H1 (cell line): ENCODE measurements at regions not wholly inside any gene's neighbourhood (a gene's known extent, or its start where the extent isn't known, plus 50 kb on each side); places are given as distances from the start of the nearest gene placed in this dataset.

Experiments used
- CTCF ChIA-PET: fragments of 300-600 bp; sonication (Branson Sonifier 250); formaldehyde crosslinking; loops from one replicate; lab custom pipeline; 2021; ENCODE audit not compliant: partially characterized antibody; lab: Charles Lee
- POLR2A ChIA-PET: fragments of 300-600 bp; sonication (Branson Sonifier 250); formaldehyde crosslinking; loops from one replicate; lab custom pipeline; 2021; ENCODE audit warnings: inconsistent platforms; ENCODE audit not compliant: partially characterized antibody; lab: Charles Lee
- DNase-seq, 2 experiments: peaks; one replicate each; pipeline versions ENCODE4 v3.0.0 to v3.0.0-alpha.2; 2010 to 2022; ENCODE audit warnings: low spot score in 2 of 2, low read depth in 1 of 2, mixed read lengths in 1 of 2
- FAIRE-seq: peaks from 2 replicates; lab custom pipeline; 2011; peaks lifted over from hg19 to GRCh38; lab: Jason Lieb, UNC
- H2AFZ ChIP-seq: 2 replicates; pipeline ENCODE4 v1.8.1; 2012; ENCODE audit warnings: low read length, inconsistent platforms
- H2AK5ac ChIP-seq: 2 replicates; pipeline ENCODE4 v1.6.1; 2013; ENCODE audit warnings: low read depth, low read length
- H2BK120ac ChIP-seq: replicated peaks from 2 replicates; pipeline ENCODE3; 2013; ENCODE audit warnings: low read depth, low read length, inconsistent platforms
- H2BK12ac ChIP-seq: 2 replicates; pipeline ENCODE4 v1.6.1; 2013; ENCODE audit warnings: low read depth, low read length
- H2BK15ac ChIP-seq: 2 replicates; pipeline ENCODE4 v1.6.1; 2013; ENCODE audit warnings: low read length
- H2BK20ac ChIP-seq: 2 replicates; pipeline ENCODE4 v1.6.1; 2013; ENCODE audit warnings: low read length
- H2BK5ac ChIP-seq: 2 replicates; pipeline ENCODE4 v1.6.1; 2013; ENCODE audit warnings: low read depth, low read length
- H3K14ac ChIP-seq: 2 replicates; pipeline ENCODE4 v1.6.1; 2013; ENCODE audit warnings: inconsistent platforms; ENCODE audit not compliant: insufficient read length
- H3K18ac ChIP-seq: 2 replicates; pipeline ENCODE4 v1.6.1; 2013; ENCODE audit warnings: low read length; ENCODE audit errors: extremely low read depth
- H3K23ac ChIP-seq: 2 replicates; pipeline ENCODE4 v1.6.1; 2013; ENCODE audit warnings: inconsistent platforms; ENCODE audit not compliant: insufficient read length
- H3K23me2 ChIP-seq: 2 replicates; pipeline ENCODE4 v1.6.1; 2013; ENCODE audit warnings: low read depth, low read length
- H3K27ac ChIP-seq: 2 replicates; pipeline ENCODE4 v1.6.1; 2011; ENCODE audit warnings: low read depth, low read length, inconsistent platforms
- H3K27me3 ChIP-seq, 4 experiments: replicated peaks in 1 of 4; 1 replicate in 1 of 4; 2 replicates in 3 of 4; pipeline versions ENCODE4 v1.6.1 to v1.8.1; 2011 to 2013; ENCODE audit warnings: low read length in 3 of 4, mild to moderate bottlenecking in 3 of 4, inconsistent platforms in 2 of 4, mixed read lengths in 2 of 4, moderate library complexity in 1 of 4; ENCODE audit not compliant: control insufficient read depth in 3 of 4, insufficient read depth in 3 of 4; ENCODE audit errors: extremely low read depth in 1 of 4
- H3K36me3 ChIP-seq, 4 experiments: 2 replicates each; pipeline versions ENCODE4 v1.6.1 to v1.8.1; 2011 to 2013; ENCODE audit warnings: mild to moderate bottlenecking in 4 of 4, low read length in 3 of 4, moderate library complexity in 2 of 4, control low read depth in 1 of 4, inconsistent platforms in 1 of 4; ENCODE audit not compliant: insufficient read depth in 4 of 4, control insufficient read depth in 2 of 4
- H3K4ac ChIP-seq: replicated peaks from 2 replicates; pipeline ENCODE3; 2013; ENCODE audit warnings: low read length, low read depth, mixed read lengths, inconsistent platforms; ENCODE audit not compliant: insufficient read length
- H3K4me1 ChIP-seq, 4 experiments: replicated peaks in 1 of 4; 1 replicate in 1 of 4; 2 replicates in 3 of 4; pipeline versions ENCODE4 v1.6.1 to v1.8.1; 2011 to 2013; ENCODE audit warnings: low read length in 3 of 4, inconsistent platforms in 2 of 4, mixed read lengths in 1 of 4; ENCODE audit not compliant: insufficient read depth in 4 of 4, control insufficient read depth in 3 of 4
- H3K4me2 ChIP-seq, 2 experiments: 2 replicates each; pipeline versions ENCODE4 v1.6.1 to v1.8.1; 2011 to 2013; ENCODE audit warnings: low read depth in 2 of 2, low read length in 2 of 2, control low read depth in 1 of 2, inconsistent platforms in 1 of 2, mild to moderate bottlenecking in 1 of 2; ENCODE audit not compliant: insufficient read depth in 1 of 2
- H3K4me3 ChIP-seq, 4 experiments: fragments of 200-600, 300-600 bp in 1 of 4; sonication (generic), shearing (Covaris generic), sonication (Bioruptor Twin) in 1 of 4; 2 replicates each; pipeline versions ENCODE4 v1.5.1 to v1.8.1; 2011 to 2016; ENCODE audit warnings: low read length in 4 of 4, low read depth in 3 of 4, control low read depth in 2 of 4, inconsistent platforms in 2 of 4, mild to moderate bottlenecking in 2 of 4, mixed read lengths in 1 of 4, moderate library complexity in 1 of 4; ENCODE audit not compliant: insufficient read depth in 2 of 4; ENCODE audit errors: extremely low read depth in 1 of 4
- H3K56ac ChIP-seq: replicated peaks from 2 replicates; pipeline ENCODE3; 2013; ENCODE audit warnings: low read depth, mild to moderate bottlenecking, mixed read lengths, low read length, inconsistent platforms; ENCODE audit not compliant: insufficient read length
- H3K79me1 ChIP-seq: 2 replicates; pipeline ENCODE4 v1.6.1; 2013; ENCODE audit warnings: low read depth, low read length, control low read depth
- H3K79me2 ChIP-seq, 2 experiments: 2 replicates each; pipeline versions ENCODE4 v1.6.1 to v1.8.1; 2012 to 2013; ENCODE audit warnings: low read length in 2 of 2, mild to moderate bottlenecking in 2 of 2, inconsistent platforms in 1 of 2; ENCODE audit not compliant: insufficient read depth in 2 of 2, control insufficient read depth in 1 of 2
- H3K9ac ChIP-seq, 4 experiments: replicated peaks in 1 of 4; 1 replicate in 1 of 4; 2 replicates in 3 of 4; pipeline versions ENCODE4 v1.6.1 to v1.8.1; 2011 to 2013; ENCODE audit warnings: low read depth in 3 of 4, low read length in 3 of 4, control low read depth in 2 of 4, mild to moderate bottlenecking in 2 of 4, moderate library complexity in 2 of 4, inconsistent platforms in 1 of 4; ENCODE audit errors: extremely low read depth in 1 of 4
- H3K9me3 ChIP-seq, 2 experiments: 2 replicates each; pipeline versions ENCODE4 v1.6.1 to v1.8.1; 2012 to 2013; ENCODE audit warnings: mild to moderate bottlenecking in 2 of 2, moderate library complexity in 2 of 2, control low read depth in 1 of 2, inconsistent platforms in 1 of 2, low read depth in 1 of 2, low read length in 1 of 2, mixed read lengths in 1 of 2; ENCODE audit not compliant: insufficient read depth in 2 of 2
- H4K20me1 ChIP-seq, 2 experiments: replicated peaks in 1 of 2; 2 replicates each; pipeline versions ENCODE3 to v1.8.1; 2011 to 2013; ENCODE audit warnings: inconsistent platforms in 2 of 2, low read length in 2 of 2, mild to moderate bottlenecking in 1 of 2; ENCODE audit not compliant: insufficient read depth in 2 of 2, control insufficient read depth in 1 of 2
- H4K5ac ChIP-seq: 2 replicates; pipeline ENCODE4 v1.6.1; 2013; ENCODE audit warnings: low read length, low read depth, mixed read lengths, inconsistent platforms; ENCODE audit not compliant: insufficient read length
- H4K8ac ChIP-seq: 2 replicates; pipeline ENCODE4 v1.8.0; 2013; ENCODE audit warnings: mild to moderate bottlenecking, moderate library complexity, low read length, inconsistent platforms; ENCODE audit not compliant: insufficient read depth; ENCODE audit errors: extremely low read depth
- H4K91ac ChIP-seq: replicated peaks from 2 replicates; pipeline ENCODE3; 2013; ENCODE audit warnings: low read length, mixed read lengths, inconsistent platforms; ENCODE audit not compliant: insufficient read length
- ASH2L ChIP-seq: fragments of 200-600, 300-600 bp; sonication (generic); IDR thresholded peaks from one replicate; pipeline ENCODE4 v1.7.1; 2017; ENCODE audit warnings: low read length
- CEBPB ChIP-seq: IDR thresholded peaks from 2 replicates; pipeline ENCODE4 v1.6.1; 2012; ENCODE audit warnings: low read depth, low read length
- CREB1 ChIP-seq: IDR thresholded peaks from 2 replicates; pipeline ENCODE4 v1.6.1; 2012; ENCODE audit warnings: inconsistent platforms
- CTBP2 ChIP-seq: IDR thresholded peaks from 2 replicates; pipeline ENCODE4 v1.7.0; 2011; ENCODE audit warnings: borderline replicate concordance, mild to moderate bottlenecking, moderate library complexity, mixed read lengths, low read length; ENCODE audit not compliant: insufficient read depth, insufficient read length
- E2F6 ChIP-seq: IDR thresholded peaks from 2 replicates; pipeline ENCODE4 v1.6.1; 2012; ENCODE audit warnings: inconsistent platforms
- HDAC2 ChIP-seq, 2 experiments: fragments of 300-600 bp in 1 of 2; sonication (generic) in 1 of 2; IDR thresholded peaks; 2 replicates each; pipeline ENCODE4 v1.6.1; 2011 to 2012; ENCODE audit warnings: low read depth in 2 of 2, low read length in 2 of 2, mild to moderate bottlenecking in 2 of 2, moderate library complexity in 2 of 2, borderline replicate concordance in 1 of 2, inconsistent platforms in 1 of 2
- RXRA ChIP-seq: IDR thresholded peaks from 2 replicates; pipeline ENCODE4 v1.6.1; 2011; ENCODE audit warnings: low read depth, mild to moderate bottlenecking, low read length, moderate library complexity; ENCODE audit not compliant: insufficient read depth
- TBP ChIP-seq: IDR thresholded peaks from 2 replicates; pipeline ENCODE4 v1.6.1; 2011; ENCODE audit warnings: low read depth, low read length, improper control_type of control experiment
- WGBS, 2 experiments: shearing (Covaris generic) in 1 of 2; methylation state at CpG; one replicate each; pipeline versions ENCODE4 v1.1.6 to v1.1.7; 2013 to 2015; ENCODE audit warnings: low lambda C conversion rate in 2 of 2, mixed read lengths in 2 of 2, inconsistent platforms in 1 of 2, low coverage in 1 of 2, missing lambda C conversion rate in 1 of 2; ENCODE audit not compliant: insufficient replicate concordance in 2 of 2, insufficient coverage in 1 of 2, insufficient read length in 1 of 2; ENCODE audit errors: extremely low coverage in 1 of 2, missing lambda C conversion rate in 1 of 2; 5-methylcytosine and 5-hydroxymethylcytosine counted together

- Histone ChIP-seq H3K4me3 (no peak overlapping the region), H4K5ac (no peak overlapping the region), H3K23ac (no peak overlapping the region), H3K27me3 (no peaks in the 10 kb centered on the region), H2BK20ac (no peak overlapping the region), H2BK15ac (no peak overlapping the region), H3K79me1 (no peaks in the 10 kb centered on the region), H3K9ac (no peak overlapping the region), H2AK5ac (no peak overlapping the region), H4K8ac (no peak overlapping the region), H3K14ac (no peak overlapping the region), H2BK12ac (no peak overlapping the region), H3K4me1 (peaks cover 0 to 9% (median 0%) of the 10 kb centered on the region in 4 experiments; a peak in 4 of 7 replicates), H2BK120ac (no peak overlapping the region), H4K20me1 (no peaks in the 10 kb centered on the region), H2AFZ (no peak overlapping the region; the same call in 1 of the 2 replicates), H3K23me2 (no peaks in the 10 kb centered on the region), H2BK5ac (no peak overlapping the region), H3K79me2 (no peaks in the 10 kb centered on the region), H4K91ac (no peak overlapping the region), H3K9me3 (no peaks in the 10 kb centered on the region), H3K27ac (no peak overlapping the region), H3K18ac (no peak overlapping the region), H3K36me3 (no peaks in the 10 kb centered on the region), H3K4me2 (no peak overlapping the region), H3K56ac (no peak overlapping the region), H3K4ac (no peak overlapping the region)
- no peak for DNase-seq
- POLR2A ChIA-PET, result no interaction called here
- WGBS, 2 experiments, result 95% methylated on average over 2 of the region's 2 CpGs; no CpG with 5 or more reads in 1 of the 2 experiments
- CTCF ChIA-PET, result interaction anchor here (1.0 kb wide), 1 partner anchor 156 kb away, joined by 3 read pairs; no protein-coding TSS in a partner anchor
- TF ChIP-seq RXRA (no peak), CTBP2 (no peak), E2F6 (no peak), TBP (no peak), CEBPB (no peak), ASH2L (no peak), CREB1 (no peak), HDAC2 (IDR thresholded peaks at IDR 0.05; ENCODE audit: borderline replicate concordance in 1 of 2, low read depth in 2 of 2, low read length in 2 of 2) (no peak)
- no peak for FAIRE-seq
These were observed 421.8 kb downstream of the NYAP2 start for GRCh38 chr2:225821351-225821750.
